OCI-LY3 (cell line): ENCODE measurements at regions not wholly inside any gene's neighbourhood (a gene's known extent, or its start where the extent isn't known, plus 50 kb on each side); places are given as distances from the start of the nearest gene placed in this dataset.
A peak's percentile ranks its signal among the peaks of the same experiment; 100 is the strongest.

ENCODE experiments used
- H2AFZ ChIP-seq: fragments of 200-600, 300-600 bp; shearing (Covaris generic); 2 replicates; pipeline ENCODE4 v1.6.0; 2014; ENCODE audit warnings: antibody characterized with exemption, low read depth, low read length
- H3K27ac ChIP-seq: fragments of 200-600, 300-600 bp; sonication (generic); 2 replicates; pipeline ENCODE4 v1.5.1; 2014; ENCODE audit warnings: mild to moderate bottlenecking, low read length, moderate library complexity, mixed read lengths
- H3K27me3 ChIP-seq: fragments of 200-600, 300-600 bp; sonication (generic); 2 replicates; pipeline ENCODE4 v1.6.1; 2014; ENCODE audit warnings: low read depth, low read length, mixed read lengths
- H3K36me3 ChIP-seq: fragments of 200-600, 300-600 bp; sonication (generic); replicated peaks from 2 replicates; pipeline ENCODE3; 2014; ENCODE audit warnings: low read depth, low read length, mixed read lengths
- H3K4me1 ChIP-seq: fragments of 300-600, 200-600 bp; sonication (generic); 2 replicates; pipeline ENCODE4 v1.6.1; 2014; ENCODE audit warnings: low read length, mixed read lengths
- H3K4me2 ChIP-seq: fragments of 200-600, 300-600 bp; sonication (generic); 2 replicates; pipeline ENCODE4 v1.6.1; 2014; ENCODE audit warnings: low read length, mixed read lengths
- H3K4me3 ChIP-seq: fragments of 300-600, 200-600 bp; sonication (generic); 2 replicates; pipeline ENCODE4 v1.5.1; 2014; ENCODE audit warnings: antibody characterized with exemption, mild to moderate bottlenecking, low read length, moderate library complexity
- H3K79me2 ChIP-seq: fragments of 300-600, 200-600 bp; shearing (Covaris generic); 2 replicates; pipeline ENCODE4 v1.6.1; 2014; ENCODE audit warnings: mild to moderate bottlenecking, low read length, mixed read lengths
- H3K9ac ChIP-seq: fragments of 300-600, 200-600 bp; shearing (Covaris generic); 2 replicates; pipeline ENCODE4 v1.6.0; 2014; ENCODE audit warnings: mild to moderate bottlenecking, low read length, moderate library complexity
- H3K9me3 ChIP-seq: fragments of 200-600, 300-600 bp; shearing (Covaris generic); 2 replicates; pipeline ENCODE4 v1.6.1; 2014; ENCODE audit warnings: low read length, mixed read lengths; ENCODE audit not compliant: insufficient read depth
- H4K20me1 ChIP-seq: fragments of 200-600, 300-600 bp; sonication (generic); 2 replicates; pipeline ENCODE4 v1.6.1; 2016; ENCODE audit warnings: low read length, mixed read lengths; ENCODE audit not compliant: insufficient read depth
- EZH2phosphoT487 ChIP-seq: fragments of 200-600 bp; shearing (Covaris generic); IDR thresholded peaks from 2 replicates; pipeline ENCODE4 v1.6.1; 2018; ENCODE audit warnings: antibody characterized with exemption, mixed run types, low read depth
- TF ChIP-seq, protein P1 (sequence below): fragments of 200-600, 300-600 bp; sonication (generic); IDR thresholded peaks from 2 replicates; pipeline ENCODE4 v1.5.1; 2014; ENCODE audit warnings: antibody characterized with exemption, low read length, low read depth

- no peak overlapping the region for H3K9ac ChIP-seq
- no peaks in the 10 kb centered on the region for H3K79me2 ChIP-seq
- H3K36me3 ChIP-seq, result peaks cover 7% of the 10 kb centered on the region
- H3K4me3 ChIP-seq, result no peak overlapping the region
- H4K20me1 ChIP-seq, result no peaks in the 10 kb centered on the region
- TF ChIP-seq, protein P1, sequence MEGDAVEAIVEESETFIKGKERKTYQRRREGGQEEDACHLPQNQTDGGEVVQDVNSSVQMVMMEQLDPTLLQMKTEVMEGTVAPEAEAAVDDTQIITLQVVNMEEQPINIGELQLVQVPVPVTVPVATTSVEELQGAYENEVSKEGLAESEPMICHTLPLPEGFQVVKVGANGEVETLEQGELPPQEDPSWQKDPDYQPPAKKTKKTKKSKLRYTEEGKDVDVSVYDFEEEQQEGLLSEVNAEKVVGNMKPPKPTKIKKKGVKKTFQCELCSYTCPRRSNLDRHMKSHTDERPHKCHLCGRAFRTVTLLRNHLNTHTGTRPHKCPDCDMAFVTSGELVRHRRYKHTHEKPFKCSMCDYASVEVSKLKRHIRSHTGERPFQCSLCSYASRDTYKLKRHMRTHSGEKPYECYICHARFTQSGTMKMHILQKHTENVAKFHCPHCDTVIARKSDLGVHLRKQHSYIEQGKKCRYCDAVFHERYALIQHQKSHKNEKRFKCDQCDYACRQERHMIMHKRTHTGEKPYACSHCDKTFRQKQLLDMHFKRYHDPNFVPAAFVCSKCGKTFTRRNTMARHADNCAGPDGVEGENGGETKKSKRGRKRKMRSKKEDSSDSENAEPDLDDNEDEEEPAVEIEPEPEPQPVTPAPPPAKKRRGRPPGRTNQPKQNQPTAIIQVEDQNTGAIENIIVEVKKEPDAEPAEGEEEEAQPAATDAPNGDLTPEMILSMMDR, result no peak
- TF ChIP-seq EZH2phosphoT487, result no peak
- H3K9me3 ChIP-seq, result peaks cover 4% of the 10 kb centered on the region; the same call in 1 of the 2 replicates
- H3K27me3 ChIP-seq, result no peaks in the 10 kb centered on the region
- H3K4me1 ChIP-seq, result peaks cover 48% of the 10 kb centered on the region
- H2AFZ ChIP-seq, result no peak overlapping the region
- H3K27ac ChIP-seq, result no peak overlapping the region
- H3K4me2 ChIP-seq, result no peak overlapping the region
These were observed 261.2 kb upstream of the MARCKS start for GRCh38 chr6:113595911-113596376.

GRCh38 chr6:113596387-113597230, 260.5 kb upstream of the MARCKS start:
- Histone ChIP-seq H3K36me3 (peaks cover 7% of the 10 kb centered on the region), H3K27ac (0 out of 2 replicates have a peak overlapping the region, but pooled peaks have one; percentile 11), H3K9ac (no peak overlapping the region), H3K79me2 (no peaks in the 10 kb centered on the region), H2AFZ (peak overlapping the region; percentile 29; the same call in 1 of the 2 replicates), H3K4me1 (peaks cover 45% of the 10 kb centered on the region), H3K4me2 (peak overlapping the region; percentile 20), H3K9me3 (peaks cover 4% of the 10 kb centered on the region; the same call in 1 of the 2 replicates), H3K27me3 (no peaks in the 10 kb centered on the region), H3K4me3 (no peak overlapping the region), H4K20me1 (no peaks in the 10 kb centered on the region)
- TF ChIP-seq, protein P1, result no peak
- no peak for TF ChIP-seq EZH2phosphoT487

DNA sequence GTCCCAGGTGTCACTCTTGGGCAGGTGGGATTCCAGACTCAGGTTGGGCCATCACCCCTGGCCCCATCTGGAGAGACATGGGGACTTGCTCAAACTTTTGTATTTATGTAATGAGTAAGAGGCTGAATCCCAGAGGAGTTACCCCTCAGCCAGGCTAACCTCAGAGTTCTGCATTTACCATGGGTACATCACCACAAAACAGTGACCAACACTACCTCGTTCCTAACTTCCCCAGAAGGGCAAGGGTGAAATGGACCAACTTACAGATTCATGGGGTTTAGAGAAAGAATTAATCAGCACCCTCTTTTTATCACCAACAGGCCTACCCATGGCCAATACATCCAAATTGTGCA, 259.9 kb upstream of the MARCKS start:
- no peaks in the 10 kb centered on the region for H3K27me3 ChIP-seq
- H3K79me2 ChIP-seq, result no peaks in the 10 kb centered on the region
- no peak overlapping the region for H3K27ac ChIP-seq
- no peak overlapping the region for H3K4me3 ChIP-seq
- peaks cover 4% of the 10 kb centered on the region; the same call in 1 of the 2 replicates for H3K9me3 ChIP-seq
- no peak overlapping the region for H3K9ac ChIP-seq
- peak overlapping the region; percentile 20 for H3K4me2 ChIP-seq
- TF ChIP-seq, protein P1, result no peak
- no peak for TF ChIP-seq EZH2phosphoT487
- peaks cover 7% of the 10 kb centered on the region for H3K36me3 ChIP-seq
- peaks cover 39% of the 10 kb centered on the region for H3K4me1 ChIP-seq
- H4K20me1 ChIP-seq, result no peaks in the 10 kb centered on the region
- H2AFZ ChIP-seq, result peak overlapping the region; percentile 29; the same call in 1 of the 2 replicates

DNA sequence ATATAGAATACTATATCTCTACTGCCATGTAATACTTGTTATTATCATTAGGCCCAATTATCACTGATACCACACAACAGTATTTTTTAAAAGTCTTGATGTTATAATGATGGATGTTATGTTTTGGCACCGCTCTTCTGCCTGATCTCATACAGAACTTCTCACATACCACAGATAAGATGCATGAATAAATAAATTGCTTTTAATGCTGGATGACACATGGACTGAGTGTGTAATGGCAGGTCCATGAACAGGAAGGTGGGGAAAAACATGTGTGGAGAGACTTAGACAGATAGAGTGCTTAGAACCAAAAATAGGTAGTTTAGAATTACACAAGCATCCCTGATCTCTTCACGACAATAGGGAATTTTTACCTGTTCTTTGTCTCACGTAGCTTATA, 258.4 kb upstream of the MARCKS start:
- Histone ChIP-seq H3K36me3 (peaks cover 7% of the 10 kb centered on the region), H3K4me3 (no peak overlapping the region), H4K20me1 (no peaks in the 10 kb centered on the region), H3K9ac (no peak overlapping the region), H3K27ac (no peak overlapping the region), H3K4me1 (peaks cover 29% of the 10 kb centered on the region), H3K27me3 (no peaks in the 10 kb centered on the region), H3K79me2 (no peaks in the 10 kb centered on the region), H3K9me3 (peaks cover 4% of the 10 kb centered on the region; the same call in 1 of the 2 replicates), H2AFZ (no peak overlapping the region), H3K4me2 (no peak overlapping the region)
- TF ChIP-seq, protein P1, result no peak
- no peak for TF ChIP-seq EZH2phosphoT487
